BLaER1 treated with 17β-estradiol and CSF1 and Interleukin-3, amounts not matched to agents 10 nM and 100 nM (cell line): ENCODE measurements at regions not wholly inside any gene's neighbourhood (a gene's known extent, or its start where the extent isn't known, plus 50 kb on each side); places are given as distances from the start of the nearest gene placed in this dataset.
"Not testable (repeated sequence)": the region's sequence is repeated elsewhere in the genome, so short reads cannot be mapped to it uniquely, and the experiment has no call there.

Experiments
- H3K27ac ChIP-seq, 11 experiments: shearing (Covaris generic); formaldehyde crosslinking; 2 replicates each; pipeline ENCODE4 v1.8.1; 2022
- H3K27me3 ChIP-seq, 11 experiments: shearing (Covaris generic); formaldehyde crosslinking; 2 replicates each; pipeline ENCODE4 v1.8.1; 2022
- H3K36me3 ChIP-seq, 11 experiments: shearing (Covaris generic); formaldehyde crosslinking; 2 replicates each; pipeline ENCODE4 v1.8.1; 2022
- H3K4me1 ChIP-seq, 10 experiments: shearing (Covaris generic); formaldehyde crosslinking; 2 replicates each; pipeline ENCODE4 v1.8.1; 2022
- H3K4me2 ChIP-seq, 11 experiments: shearing (Covaris generic); formaldehyde crosslinking; 2 replicates each; pipeline ENCODE4 v1.8.1; 2022
- H3K4me3 ChIP-seq, 10 experiments: shearing (Covaris generic); formaldehyde crosslinking; 2 replicates each; pipeline ENCODE4 v1.8.1; 2022
- H3K9ac ChIP-seq, 11 experiments: shearing (Covaris generic); formaldehyde crosslinking; 2 replicates each; pipeline ENCODE4 v1.8.1; 2022
- H3K9me3 ChIP-seq, 11 experiments: shearing (Covaris generic); formaldehyde crosslinking; replicated peaks in 1 of 11; 2 replicates each; pipeline ENCODE4 v1.8.1; 2022
- H4K20me1 ChIP-seq, 11 experiments: shearing (Covaris generic); formaldehyde crosslinking; 2 replicates each; pipeline ENCODE4 v1.8.1; 2022
- Cebpa-rat ChIP-seq, 11 experiments: shearing (Covaris generic); IDR thresholded peaks; 2 replicates each; pipeline ENCODE4 v1.8.1; 2022

DNA sequence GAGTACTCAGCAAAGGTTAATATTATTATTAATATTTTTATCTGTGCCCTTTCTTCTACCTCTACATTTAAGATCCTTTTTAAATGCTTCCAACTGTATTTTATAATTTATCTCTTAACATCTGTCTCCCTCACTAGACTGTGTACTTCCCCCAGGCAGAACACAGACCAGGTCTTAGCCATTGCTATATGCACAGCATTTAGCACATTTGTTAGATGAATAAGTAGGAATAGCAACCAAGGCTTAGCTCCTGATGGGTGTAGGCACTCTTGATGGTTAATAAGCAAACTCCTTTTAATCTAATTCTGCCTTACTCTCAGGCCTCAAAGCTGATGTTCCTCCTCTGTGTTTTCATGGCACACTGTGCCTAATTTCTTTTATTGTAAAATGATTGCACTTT is 83.7 kb upstream of the GNG12 start:
- peaks cover 0 to 17% (median 6%) of the 10 kb centered on the region in 10 experiments; a peak in 9 of 20 replicates for H3K4me1 ChIP-seq
- H3K27ac ChIP-seq = no peak overlapping the region
- H3K27me3 ChIP-seq = no peaks in the 10 kb centered on the region
- H3K9me3 ChIP-seq = peaks cover 0 to 13% (median 0%) of the 10 kb centered on the region in 11 experiments; a peak in 3 of 22 replicates
- no peak for TF ChIP-seq Cebpa-rat (IDR thresholded peaks at IDR 0.05)
- no peak overlapping the region for H3K4me2 ChIP-seq
- H3K9ac ChIP-seq = no peak overlapping the region
- no peaks in the 10 kb centered on the region for H4K20me1 ChIP-seq
- no peaks in the 10 kb centered on the region for H3K36me3 ChIP-seq
- H3K4me3 ChIP-seq = no peak overlapping the region

DNA sequence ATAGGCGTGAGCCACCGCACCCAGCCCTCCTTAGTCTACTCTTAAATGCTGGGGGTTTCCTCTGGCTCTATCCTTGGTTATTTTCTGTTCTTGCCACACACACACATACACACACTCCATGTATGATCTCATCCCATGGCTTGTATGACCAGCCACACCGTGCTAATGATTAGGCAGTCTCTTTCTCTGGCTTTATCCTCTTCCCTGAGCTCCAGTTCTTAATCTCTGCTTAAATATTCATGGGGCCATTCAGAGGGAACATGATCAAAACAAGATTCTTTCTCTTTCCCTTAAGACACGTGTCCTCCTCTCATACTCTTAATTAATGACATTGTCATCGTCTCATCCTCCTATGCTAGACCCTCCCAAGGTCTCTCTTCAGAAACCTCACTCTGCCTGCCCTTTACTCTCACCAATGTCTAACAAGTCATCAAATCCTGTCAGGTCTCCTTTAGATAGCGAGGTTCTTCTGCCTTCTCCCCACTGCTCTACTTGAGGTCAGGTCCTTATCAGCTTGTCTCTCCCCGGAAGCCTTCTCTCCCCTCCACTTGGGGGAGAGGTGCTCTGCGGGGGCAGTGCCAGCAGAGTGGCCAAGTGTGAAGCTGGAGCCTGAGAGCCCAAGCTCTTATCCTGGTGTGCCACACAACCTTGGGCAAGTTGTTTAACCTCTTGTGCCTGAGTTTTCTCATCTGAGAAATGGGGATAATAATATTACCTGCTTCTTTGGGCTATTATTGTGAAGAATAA is 83.0 kb upstream of the GNG12 start:
- Histone ChIP-seq H3K9ac (no peak overlapping the region), H3K4me2 (no peak overlapping the region), H4K20me1 (no peaks in the 10 kb centered on the region), H3K27ac (no peak overlapping the region), H3K36me3 (no peaks in the 10 kb centered on the region), H3K4me1 (peaks cover 0 to 17% (median 6%) of the 10 kb centered on the region in 10 experiments; a peak in 9 of 20 replicates), H3K9me3 (peaks cover 0 to 13% (median 0%) of the 10 kb centered on the region in 11 experiments; a peak in 3 of 22 replicates), H3K4me3 (no peak overlapping the region), H3K27me3 (no peaks in the 10 kb centered on the region)
- no peak for TF ChIP-seq Cebpa-rat (IDR thresholded peaks at IDR 0.05)

DNA sequence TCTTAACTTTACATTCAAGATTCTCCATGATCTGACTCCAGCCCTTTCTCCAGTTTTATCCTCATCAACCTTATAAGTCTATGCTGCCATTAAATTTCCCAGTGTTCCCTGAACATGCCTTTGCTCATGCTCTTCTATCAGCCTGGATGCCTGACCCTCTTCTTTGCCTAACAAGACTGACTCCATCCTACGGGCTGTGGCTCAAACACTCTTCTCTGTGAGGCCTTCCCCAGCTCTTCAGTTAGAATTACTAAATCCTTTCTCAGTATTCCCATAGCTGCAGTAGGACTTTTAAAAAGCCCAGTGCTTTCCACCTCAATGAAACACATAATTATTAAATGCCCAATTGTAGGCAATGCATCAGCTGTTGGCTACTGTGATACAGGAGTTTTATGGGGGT is 76.5 kb upstream of the GNG12 start:
- Histone ChIP-seq H3K27ac (no peak overlapping the region), H3K4me2 (no peak overlapping the region), H3K36me3 (no peaks in the 10 kb centered on the region), H3K4me3 (no peak overlapping the region), H3K9me3 (peaks cover 4 to 33% (median 14%) of the 10 kb centered on the region in 11 experiments; a peak in 11 of 22 replicates), H3K27me3 (no peaks in the 10 kb centered on the region), H4K20me1 (no peaks in the 10 kb centered on the region), H3K9ac (no peak overlapping the region), H3K4me1 (peaks cover 0 to 15% (median 0%) of the 10 kb centered on the region in 10 experiments; a peak in 7 of 20 replicates)
- TF ChIP-seq Cebpa-rat (IDR thresholded peaks at IDR 0.05) = no peak

DNA sequence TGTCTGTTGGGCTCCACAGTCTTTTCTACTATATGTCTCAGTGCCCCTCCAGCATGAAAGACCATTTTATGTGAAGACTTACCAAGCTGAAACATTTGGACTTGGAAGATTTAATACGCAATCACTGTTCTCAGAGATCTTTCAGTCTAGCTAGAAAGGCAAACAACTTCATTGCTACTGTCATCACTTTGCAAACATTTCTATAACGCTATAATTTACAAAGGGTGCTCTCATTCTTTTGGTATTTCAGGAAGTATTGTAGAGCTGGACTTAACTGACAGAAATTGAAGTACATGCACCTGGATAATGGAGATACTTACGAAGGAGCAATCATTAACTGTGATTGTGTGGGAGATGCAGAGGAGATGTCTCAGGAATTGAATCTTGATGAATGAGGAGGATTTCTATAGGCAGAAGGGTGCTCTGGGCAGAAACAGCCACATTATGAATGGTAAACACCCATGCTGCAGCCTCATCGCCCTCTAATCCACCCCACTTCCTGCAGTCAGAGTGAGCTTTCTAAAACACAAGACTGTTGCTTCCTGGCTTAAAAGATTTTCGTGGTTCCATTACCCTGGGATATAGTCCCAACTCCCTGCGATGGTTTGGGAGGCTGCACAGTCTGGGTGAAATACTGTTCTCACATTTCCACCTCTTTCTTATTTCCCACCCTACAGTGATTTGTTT is 75.1 kb upstream of the GNG12 start:
- H3K4me3 ChIP-seq = no peak overlapping the region

DNA sequence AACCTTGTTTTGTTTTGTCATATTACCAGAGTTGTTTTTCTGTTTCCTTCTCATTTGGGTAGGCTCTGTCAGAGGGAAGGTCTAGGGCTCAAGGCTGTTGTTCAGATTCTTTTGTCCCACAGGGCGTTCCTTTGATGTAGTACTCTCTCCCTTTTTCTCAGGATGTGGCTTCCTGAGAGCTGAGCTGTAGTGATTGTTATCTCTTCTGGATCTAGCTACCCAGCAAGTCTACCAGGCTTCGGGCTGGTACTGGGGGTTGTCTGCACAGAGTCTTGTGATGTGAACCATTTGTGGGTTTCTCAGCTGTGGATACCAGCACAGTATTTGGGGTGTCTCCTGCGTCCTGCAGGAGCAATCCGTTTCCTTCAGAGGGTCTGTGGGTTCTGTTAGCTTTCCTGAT is 74.2 kb upstream of the GNG12 start:
- H3K27ac ChIP-seq, H3K4me3 ChIP-seq, H4K20me1 ChIP-seq, H3K36me3 ChIP-seq, H3K9ac ChIP-seq, H3K27me3 ChIP-seq: not testable (repeated sequence)
- H3K4me1 ChIP-seq = peaks cover 0 to 15% (median 0%) of the 10 kb centered on the region in 10 experiments; a peak in 7 of 20 replicates
- H3K4me2 ChIP-seq = peak overlapping the region in 4 of 11 experiments; percentile 6 to 38 (median 16); a peak in 4 of 22 replicates
- peaks cover 10 to 46% (median 23%) of the 10 kb centered on the region in 11 experiments; a peak in 19 of 22 replicates for H3K9me3 ChIP-seq

More for the DNA sequence above, 75.1 kb upstream of the GNG12 start:
- Histone ChIP-seq H4K20me1 (no peaks in the 10 kb centered on the region), H3K4me2 (peak overlapping the region in 4 of 11 experiments; percentile 5 to 25 (median 16); a peak in 2 of 22 replicates), H3K9ac (no peak overlapping the region), H3K36me3 (no peaks in the 10 kb centered on the region), H3K27ac (no peak overlapping the region), H3K9me3 (peaks cover 4 to 37% (median 14%) of the 10 kb centered on the region in 11 experiments; a peak in 12 of 22 replicates), H3K27me3 (no peaks in the 10 kb centered on the region), H3K4me1 (peaks cover 0 to 15% (median 0%) of the 10 kb centered on the region in 10 experiments; a peak in 7 of 20 replicates)
- no peak for TF ChIP-seq Cebpa-rat (IDR thresholded peaks at IDR 0.05)

DNA sequence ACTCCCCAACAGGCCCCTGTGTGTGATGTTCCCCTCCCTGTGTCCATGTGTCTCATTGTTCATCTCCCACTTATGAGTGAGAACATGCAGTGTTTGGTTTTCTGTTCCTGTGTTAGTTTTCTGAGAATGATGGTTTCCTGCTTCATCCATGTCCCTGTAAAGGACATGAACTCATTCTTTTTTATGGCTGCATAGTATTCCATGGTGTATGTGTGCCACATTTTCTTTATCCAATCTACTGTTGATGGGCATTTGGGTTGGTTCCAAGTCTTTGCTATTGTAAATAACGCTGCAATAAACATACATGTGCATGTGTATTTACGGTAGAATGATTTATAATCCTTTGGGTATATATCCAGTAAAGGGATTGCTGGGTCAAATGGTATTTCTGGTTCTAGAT is 72.7 kb upstream of the GNG12 start:
- not testable (repeated sequence) for H4K20me1 ChIP-seq, H3K27me3 ChIP-seq, H3K36me3 ChIP-seq, H3K9ac ChIP-seq, H3K4me2 ChIP-seq, H3K27ac ChIP-seq, H3K4me3 ChIP-seq
- H3K9me3 ChIP-seq = peaks cover 20 to 55% (median 37%) of the 10 kb centered on the region in 11 experiments
- H3K4me1 ChIP-seq = peaks cover 0 to 15% (median 0%) of the 10 kb centered on the region in 10 experiments; a peak in 7 of 20 replicates

DNA sequence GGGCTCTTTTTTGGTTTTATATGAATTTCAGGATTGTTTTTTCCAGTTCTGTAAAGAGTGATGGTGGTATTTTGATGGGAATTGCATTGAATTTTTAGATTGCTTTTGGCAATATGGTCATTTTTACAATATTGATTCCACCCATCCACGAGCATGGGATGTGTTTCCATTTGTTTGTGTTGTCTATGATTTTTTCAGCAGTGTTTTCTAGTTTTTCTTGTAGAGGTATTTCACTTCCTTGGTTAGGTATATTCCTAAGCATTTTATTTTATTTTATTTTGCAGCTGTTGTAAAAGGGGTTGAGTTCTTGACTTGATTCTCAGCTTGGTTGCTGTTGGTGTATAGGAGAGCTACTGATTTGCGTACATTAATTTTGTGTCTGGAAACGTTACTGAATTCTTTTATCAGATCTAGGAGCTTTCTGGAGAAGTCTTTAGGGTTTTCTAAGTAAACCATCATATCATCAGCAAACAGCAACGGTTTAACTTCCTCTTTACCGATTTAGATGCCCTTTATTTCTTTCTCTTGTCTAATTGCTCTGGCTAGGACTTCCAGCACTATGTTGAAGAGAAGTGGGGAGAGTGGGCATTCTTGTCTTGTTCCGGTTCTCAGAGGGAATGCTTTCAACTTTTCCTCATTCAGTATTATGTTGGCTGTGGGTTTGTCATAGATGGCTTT is 69.4 kb upstream of the GNG12 start:
- H3K27ac ChIP-seq, H4K20me1 ChIP-seq, H3K9ac ChIP-seq, H3K27me3 ChIP-seq, H3K4me2 ChIP-seq, H3K36me3 ChIP-seq, H3K4me3 ChIP-seq: not testable (repeated sequence)
- H3K4me1 ChIP-seq = peaks cover 4 to 21% (median 11%) of the 10 kb centered on the region in 10 experiments; a peak in 18 of 20 replicates
- H3K9me3 ChIP-seq = peaks cover 24 to 63% (median 51%) of the 10 kb centered on the region in 11 experiments

DNA sequence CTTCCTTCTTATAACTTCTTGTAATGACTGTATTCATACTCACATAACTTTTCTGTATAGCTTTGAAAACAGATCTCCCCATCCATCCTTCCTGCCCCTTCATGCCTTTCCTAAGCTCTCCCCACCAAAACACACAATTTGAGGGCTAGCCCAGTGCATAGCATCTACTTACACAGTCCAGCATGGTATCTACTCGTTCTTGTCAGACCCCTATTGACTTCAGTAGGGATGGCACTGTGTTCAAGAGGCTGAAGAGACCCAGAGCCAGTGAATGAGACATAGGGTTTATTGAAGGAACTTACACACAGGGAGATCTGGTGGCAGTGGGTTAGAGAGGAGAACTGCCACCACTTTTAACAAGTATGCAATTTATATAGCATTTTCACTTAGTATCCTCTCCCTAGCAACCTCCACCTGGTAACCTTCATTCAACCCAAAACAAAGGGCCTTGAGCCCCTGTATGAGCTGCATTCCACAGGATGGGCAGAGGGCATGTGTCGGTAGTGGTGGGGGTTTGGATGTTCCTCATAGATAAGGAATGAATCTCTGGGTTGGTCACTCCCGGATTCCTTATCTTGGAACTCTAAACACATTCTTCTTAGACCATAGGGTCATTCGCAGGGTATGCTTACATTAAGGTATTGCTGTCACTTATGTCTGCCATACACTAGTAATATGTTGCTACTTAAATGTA is 64.9 kb upstream of the GNG12 start:
- H3K27me3 ChIP-seq = no peaks in the 10 kb centered on the region
- H3K27ac ChIP-seq = peak overlapping the region in 8 of 11 experiments; percentile 54 to 91 (median 86); a peak in 16 of 22 replicates
- H3K4me2 ChIP-seq = peak overlapping the region in 10 of 11 experiments; percentile 43 to 86 (median 80); a peak in 19 of 22 replicates
- peaks cover 21 to 58% (median 43%) of the 10 kb centered on the region in 11 experiments for H3K9me3 ChIP-seq
- H4K20me1 ChIP-seq = no peaks in the 10 kb centered on the region
- peak overlapping the region in 2 of 10 experiments; percentile 5 to 8; a peak in 3 of 20 replicates for H3K4me3 ChIP-seq
- no peak for TF ChIP-seq Cebpa-rat (IDR thresholded peaks at IDR 0.05)
- peak overlapping the region in 6 of 11 experiments; percentile 62 to 81 (median 76); a peak in 12 of 22 replicates for H3K9ac ChIP-seq
- peaks cover 19 to 56% (median 39%) of the 10 kb centered on the region in 10 experiments for H3K4me1 ChIP-seq
- H3K36me3 ChIP-seq = no peaks in the 10 kb centered on the region
